Gastroesophageal sphincter (tissue), 4 donors: ENCODE measurements at regions not wholly inside any gene's neighbourhood (a gene's known extent, or its start where the extent isn't known, plus 50 kb on each side); places are given as distances from the start of the nearest gene placed in this dataset.

Experiments
- ATAC-seq: fragments of 150-250 bp; one replicate; pipeline ENCODE4 v1.9.1; 2016; ENCODE audit warnings: mild to moderate bottlenecking, moderate library complexity
- H3K27ac ChIP-seq, 4 donors: fragments of 200-600 bp; sonication (generic) in 3 of 4; 1 replicate in 3 of 4; 2 replicates in 1 of 4; pipeline ENCODE4 v1.5.1; 2016 to 2019
- H3K27me3 ChIP-seq: fragments of 200-600 bp; sonication (generic); one replicate; pipeline ENCODE4 v1.5.1; 2019
- H3K36me3 ChIP-seq, 2 donors: fragments of 200-600 bp; sonication (generic); one replicate each; pipeline ENCODE4 v1.5.1; 2019; ENCODE audit warnings: control low read depth in 1 of 2
- H3K4me1 ChIP-seq, 3 donors: fragments of 200-600 bp; sonication (generic); 1 replicate in 2 of 3; 2 replicates in 1 of 3; pipeline ENCODE4 v1.5.1; 2016 to 2019; ENCODE audit warnings: control low read depth in 2 of 3
- H3K4me3 ChIP-seq, 2 donors: fragments of 200-600 bp; sonication (generic); one replicate each; pipeline ENCODE4 v1.5.1; 2019; ENCODE audit warnings: mild to moderate bottlenecking in 1 of 2, moderate library complexity in 1 of 2
- H3K9me3 ChIP-seq, 3 donors: fragments of 200-600 bp; sonication (generic); one replicate each; pipeline ENCODE4 v1.5.1; 2017 to 2019; ENCODE audit warnings: control low read depth in 2 of 3
- CTCF ChIP-seq, 4 experiments: fragments of 200-600 bp in 2 of 4; fragments of 450-650 bp in 2 of 4; sonication (generic) in 1 of 4; IDR thresholded peaks; one replicate each; pipeline ENCODE4 v1.5.1; 2017 to 2019; ENCODE audit warnings: antibody characterized with exemption in 4 of 4, mild to moderate bottlenecking in 2 of 4, moderate library complexity in 2 of 4
- EP300 ChIP-seq: sonication (generic); formaldehyde crosslinking; IDR thresholded peaks from one replicate; pipeline ENCODE4 v1.6.1; 2017; ENCODE audit warnings: antibody characterized with exemption, mild to moderate bottlenecking
- POLR2A ChIP-seq, 2 donors: fragments of 450-650 bp; IDR thresholded peaks; one replicate each; pipeline ENCODE4 v1.6.1; 2017; ENCODE audit warnings: antibody characterized with exemption in 2 of 2, mild to moderate bottlenecking in 2 of 2, moderate library complexity in 1 of 2
- POLR2AphosphoS5 ChIP-seq: sonication (generic); formaldehyde crosslinking; IDR thresholded peaks from one replicate; pipeline ENCODE4 v1.6.1; 2017; ENCODE audit warnings: antibody characterized with exemption
- WGBS, 2 donors: methylation state at CpG; one replicate each; pipeline ENCODE4 v1.1.5; 2018; ENCODE audit warnings: low coverage in 1 of 2; 5-methylcytosine and 5-hydroxymethylcytosine counted together

GRCh38 chr17:71983828-71984227 lies 137.0 kb upstream of the SOX9 start:
- Histone ChIP-seq H3K4me1 (no peaks in the 10 kb centered on the region), H3K9me3 (no peaks in the 10 kb centered on the region), H3K27me3 (no peaks in the 10 kb centered on the region), H3K4me3 (no peak overlapping the region), H3K36me3 (no peaks in the 10 kb centered on the region), H3K27ac (no peak overlapping the region)
- no peak for ATAC-seq
- no peak for TF ChIP-seq CTCF (IDR thresholded peaks at IDR 0.05)
- no peak for TF ChIP-seq EP300
- 83% methylated on average over 1 of the region's 3 CpGs; no CpG with 5 or more reads in 1 of the 2 donors for WGBS, 2 donors

GRCh38 chr17:71985111-71986039 lies 135.4 kb upstream of the SOX9 start:
- no peak for ATAC-seq
- H3K4me1 ChIP-seq, result no peaks in the 10 kb centered on the region
- no peak overlapping the region for H3K4me3 ChIP-seq
- H3K27ac ChIP-seq, result no peak overlapping the region
- no peak for TF ChIP-seq POLR2AphosphoS5
- TF ChIP-seq EP300, result no peak
- no peak for TF ChIP-seq POLR2A (IDR thresholded peaks at IDR 0.05)
- no peak for TF ChIP-seq CTCF (IDR thresholded peaks at IDR 0.05)
- no peaks in the 10 kb centered on the region for H3K27me3 ChIP-seq
- 64 to 83% methylated on average over 2 of the region's 3 CpGs for WGBS, 2 donors
- no peaks in the 10 kb centered on the region for H3K36me3 ChIP-seq
- no peaks in the 10 kb centered on the region for H3K9me3 ChIP-seq

GRCh38 chr17:71986886-71987285 lies 133.9 kb upstream of the SOX9 start:
- Histone ChIP-seq H3K9me3 (no peaks in the 10 kb centered on the region), H3K27me3 (peaks cover 4% of the 10 kb centered on the region), H3K36me3 (no peaks in the 10 kb centered on the region), H3K4me1 (no peaks in the 10 kb centered on the region), H3K27ac (no peak overlapping the region), H3K4me3 (no peak overlapping the region)
- 93% methylated on average over 1 of the region's 1 CpG; no CpG with 5 or more reads in 1 of the 2 donors for WGBS, 2 donors
- no peak for ATAC-seq
- no peak for TF ChIP-seq POLR2A (IDR thresholded peaks at IDR 0.05)
- no peak for TF ChIP-seq CTCF (IDR thresholded peaks at IDR 0.05)
- TF ChIP-seq POLR2AphosphoS5, result no peak
- TF ChIP-seq EP300, result no peak

- peaks cover 10% of the 10 kb centered on the region for H3K27me3 ChIP-seq
- H3K36me3 ChIP-seq, result no peaks in the 10 kb centered on the region
- H3K27ac ChIP-seq, result no peak overlapping the region
- TF ChIP-seq POLR2AphosphoS5 (no peak), EP300 (no peak), CTCF (IDR thresholded peaks at IDR 0.05) (no peak), POLR2A (IDR thresholded peaks at IDR 0.05) (no peak)
- ATAC-seq, result no peak
- WGBS, 2 donors, result 43 to 53% methylated on average over 2 to 3 of the region's 3 CpGs
- no peaks in the 10 kb centered on the region for H3K9me3 ChIP-seq
- H3K4me3 ChIP-seq, result no peak overlapping the region
- no peaks in the 10 kb centered on the region for H3K4me1 ChIP-seq
These were observed 133.2 kb upstream of the SOX9 start for GRCh38 chr17:71987634-71988033.

GRCh38 chr17:71989117-71989516 lies 131.7 kb upstream of the SOX9 start:
- no peak overlapping the region for H3K27ac ChIP-seq
- no peak for ATAC-seq
- 50 to 72% methylated on average over 1 to 2 of the region's 2 CpGs for WGBS, 2 donors
- TF ChIP-seq POLR2A (IDR thresholded peaks at IDR 0.05), result no peak
- TF ChIP-seq CTCF (IDR thresholded peaks at IDR 0.05), result no peak
- no peak for TF ChIP-seq POLR2AphosphoS5
- TF ChIP-seq EP300, result no peak
- no peaks in the 10 kb centered on the region for H3K4me1 ChIP-seq
- no peak overlapping the region for H3K4me3 ChIP-seq
- no peaks in the 10 kb centered on the region for H3K36me3 ChIP-seq
- no peaks in the 10 kb centered on the region for H3K9me3 ChIP-seq
- peaks cover 19% of the 10 kb centered on the region for H3K27me3 ChIP-seq
